ENCODE measurements at regions not wholly inside any gene's neighbourhood (a gene's known extent, or its start where the extent isn't known, plus 50 kb on each side); places are given as distances from the start of the nearest gene placed in this dataset.

- H3K9ac ChIP-seq (replicated peaks in 1 of 4; ENCODE audit: extremely low read depth in 1 of 4, low read depth in 3 of 4, low read length in 3 of 4), result no peak overlapping the region
- 100% methylated on average over 1 of the region's 1 CpG; no CpG with 5 or more reads in 1 of the 2 experiments for WGBS, 2 experiments (ENCODE audit: extremely low coverage in 1 of 2, insufficient coverage in 1 of 2, insufficient read length in 1 of 2, insufficient replicate concordance in 2 of 2, low coverage in 1 of 2, low lambda C conversion rate in 2 of 2, missing lambda C conversion rate in 1 of 2)
- no peak overlapping the region for H4K8ac ChIP-seq (ENCODE audit: extremely low read depth, insufficient read depth, low read length)
- H3K18ac ChIP-seq (ENCODE audit: extremely low read depth, low read length), result no peak overlapping the region
- no peaks in the 10 kb centered on the region for H3K23me2 ChIP-seq (ENCODE audit: low read depth, low read length)
- ChIA-PET CTCF (ENCODE audit: partially characterized antibody) (no interaction called here), POLR2A (ENCODE audit: partially characterized antibody) (no interaction called here)
- H4K20me1 ChIP-seq (replicated peaks in 1 of 2; ENCODE audit: control insufficient read depth in 1 of 2, insufficient read depth in 2 of 2, low read length in 2 of 2), result no peaks in the 10 kb centered on the region
- no peak overlapping the region for H2BK120ac ChIP-seq (replicated peaks; ENCODE audit: low read depth, low read length)
- no peak overlapping the region for H2AFZ ChIP-seq (ENCODE audit: low read length)
- H2BK12ac ChIP-seq (ENCODE audit: low read depth, low read length), result no peak overlapping the region
- no peaks in the 10 kb centered on the region for H3K9me3 ChIP-seq (ENCODE audit: insufficient read depth in 2 of 2, low read depth in 1 of 2, low read length in 1 of 2)
- no peak overlapping the region for H3K23ac ChIP-seq (ENCODE audit: insufficient read length)
- H3K4me3 ChIP-seq (ENCODE audit: extremely low read depth in 1 of 4, insufficient read depth in 2 of 4, low read depth in 3 of 4, low read length in 4 of 4), result no peak overlapping the region
- no peak overlapping the region for H2BK5ac ChIP-seq (ENCODE audit: low read depth, low read length)
- H3K79me1 ChIP-seq (ENCODE audit: low read depth, low read length), result no peaks in the 10 kb centered on the region
- no peak overlapping the region for H3K4ac ChIP-seq (replicated peaks; ENCODE audit: insufficient read length, low read depth, low read length)
- H3K27me3 ChIP-seq (replicated peaks in 1 of 4; ENCODE audit: control insufficient read depth in 3 of 4, extremely low read depth in 1 of 4, insufficient read depth in 3 of 4, low read length in 3 of 4), result no peaks in the 10 kb centered on the region
- H4K91ac ChIP-seq (replicated peaks; ENCODE audit: insufficient read length, low read length), result no peak overlapping the region
- H4K5ac ChIP-seq (ENCODE audit: insufficient read length, low read depth, low read length), result no peak overlapping the region
- no peak overlapping the region for H3K27ac ChIP-seq (ENCODE audit: low read depth, low read length)
- no peaks in the 10 kb centered on the region for H3K79me2 ChIP-seq (ENCODE audit: control insufficient read depth in 1 of 2, insufficient read depth in 2 of 2, low read length in 2 of 2)
- H2BK20ac ChIP-seq (ENCODE audit: low read length), result no peak overlapping the region
- no peak for FAIRE-seq
- H2AK5ac ChIP-seq (ENCODE audit: low read depth, low read length), result no peak overlapping the region
- H2BK15ac ChIP-seq (ENCODE audit: low read length), result no peak overlapping the region
- H3K4me1 ChIP-seq (replicated peaks in 1 of 4; ENCODE audit: control insufficient read depth in 3 of 4, insufficient read depth in 4 of 4, low read length in 3 of 4), result no peaks in the 10 kb centered on the region
- H3K4me2 ChIP-seq (ENCODE audit: insufficient read depth in 1 of 2, low read depth in 2 of 2, low read length in 2 of 2), result no peak overlapping the region
- no peaks in the 10 kb centered on the region for H3K36me3 ChIP-seq (ENCODE audit: control insufficient read depth in 2 of 4, insufficient read depth in 4 of 4, low read length in 3 of 4)
- no peak overlapping the region for H3K14ac ChIP-seq (ENCODE audit: insufficient read length)
- H3K56ac ChIP-seq (replicated peaks; ENCODE audit: insufficient read length, low read depth, low read length), result no peak overlapping the region
- no peak for DNase-seq (ENCODE audit: low read depth in 1 of 2, low spot score in 2 of 2)
- TF ChIP-seq CEBPB (IDR thresholded peaks at IDR 0.05; ENCODE audit: low read depth, low read length) (no peak), CHD2 (IDR thresholded peaks at IDR 0.05; ENCODE audit: low read length) (no peak), CBX5 (IDR thresholded peaks at IDR 0.05; ENCODE audit: low read depth, low read length) (no peak), POLR2AphosphoS5 (IDR thresholded peaks at IDR 0.05; ENCODE audit: low read depth, low read length) (no peak), KDM4A (IDR thresholded peaks at IDR 0.05; ENCODE audit: low read depth, low read length, severe bottlenecking) (no peak)
Measured at GRCh38 chr1:99098589-99098988, 93.9 kb upstream of the PLPPR5 start.
